Activated naive CD4-positive, alpha-beta T cell treated with anti-CD3 and anti-CD28 coated beads, Interleukin-2, amount 10 ng/mL, durations not matched to agents 7 days and 5 days (primary cell): ENCODE measurements at regions not wholly inside any gene's neighbourhood (a gene's known extent, or its start where the extent isn't known, plus 50 kb on each side); places are given as distances from the start of the nearest gene placed in this dataset.

Experiments
- CTCF ChIA-PET: fragments of 350-600 bp; sonication (Branson Sonifier 250); formaldehyde crosslinking; loops from one replicate; lab custom pipeline; 2021; ENCODE audit warnings: antibody characterized with exemption; lab: Charles Lee
- DNase-seq: peaks from one replicate; pipeline ENCODE4 v3.0.0-alpha.2; 2020
- H3K27ac Mint-ChIP-seq: one replicate; pipeline ENCODE4 v1.8.0; 2021; ENCODE audit warnings: mild to moderate bottlenecking, moderate library complexity, mixed read lengths
- H3K27me3 Mint-ChIP-seq: one replicate; pipeline ENCODE4 v1.8.0; 2021; ENCODE audit warnings: mild to moderate bottlenecking, mixed read lengths
- H3K36me3 Mint-ChIP-seq: one replicate; pipeline ENCODE4 v1.8.0; 2021; ENCODE audit warnings: mixed read lengths
- H3K4me1 Mint-ChIP-seq: one replicate; pipeline ENCODE4 v1.8.0; 2021; ENCODE audit warnings: mixed read lengths
- H3K4me3 Mint-ChIP-seq: one replicate; pipeline ENCODE4 v1.8.0; 2021; ENCODE audit warnings: mild to moderate bottlenecking, moderate library complexity, mixed read lengths
- H3K9me3 Mint-ChIP-seq: one replicate; pipeline ENCODE4 v1.8.0; 2021; ENCODE audit warnings: mixed read lengths

DNA sequence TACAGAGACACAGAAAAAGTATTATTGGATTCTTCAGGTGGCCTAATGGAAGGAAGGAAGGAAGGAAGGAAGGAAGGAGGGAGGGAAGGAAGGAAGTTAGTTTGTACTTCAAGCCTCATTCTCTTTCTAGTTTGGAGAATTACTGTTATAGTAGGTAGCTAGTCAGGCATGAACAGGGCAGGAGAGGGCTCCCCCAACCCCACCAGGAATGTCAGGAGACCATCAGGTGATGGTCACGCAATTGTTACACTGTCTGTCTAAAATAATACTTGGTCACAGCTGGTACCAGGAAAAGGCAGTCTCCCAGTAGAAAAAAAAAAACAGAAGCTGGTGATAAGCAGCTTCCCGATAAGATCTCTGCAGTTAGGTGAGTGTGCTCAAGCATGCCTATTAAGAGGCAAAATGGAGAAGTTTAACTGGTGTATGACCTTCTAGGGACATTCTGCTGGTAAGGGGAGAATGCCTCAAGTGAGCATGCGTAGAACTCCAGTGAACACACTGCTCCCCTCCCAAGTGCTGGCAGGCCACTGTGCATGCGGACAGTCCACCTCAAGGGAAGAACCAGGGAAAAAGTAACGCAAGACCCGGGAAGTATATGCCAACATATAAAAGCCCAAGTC is 358.4 kb upstream of the SOX5 start:
- Mint-ChIP-seq H3K27ac (no peak overlapping the region), H3K27me3 (no peaks in the 10 kb centered on the region), H3K36me3 (no peaks in the 10 kb centered on the region), H3K4me3 (no peak overlapping the region), H3K4me1 (no peaks in the 10 kb centered on the region), H3K9me3 (no peaks in the 10 kb centered on the region)
- CTCF ChIA-PET = no interaction called here
- no peak for DNase-seq

GRCh38 chr12:24307153-24307552 is 357.7 kb upstream of the SOX5 start:
- Mint-ChIP-seq H3K4me3 (no peak overlapping the region), H3K27ac (no peak overlapping the region), H3K36me3 (no peaks in the 10 kb centered on the region), H3K27me3 (no peaks in the 10 kb centered on the region), H3K4me1 (no peaks in the 10 kb centered on the region), H3K9me3 (no peaks in the 10 kb centered on the region)
- DNase-seq = no peak
- CTCF ChIA-PET = no interaction called here

DNA sequence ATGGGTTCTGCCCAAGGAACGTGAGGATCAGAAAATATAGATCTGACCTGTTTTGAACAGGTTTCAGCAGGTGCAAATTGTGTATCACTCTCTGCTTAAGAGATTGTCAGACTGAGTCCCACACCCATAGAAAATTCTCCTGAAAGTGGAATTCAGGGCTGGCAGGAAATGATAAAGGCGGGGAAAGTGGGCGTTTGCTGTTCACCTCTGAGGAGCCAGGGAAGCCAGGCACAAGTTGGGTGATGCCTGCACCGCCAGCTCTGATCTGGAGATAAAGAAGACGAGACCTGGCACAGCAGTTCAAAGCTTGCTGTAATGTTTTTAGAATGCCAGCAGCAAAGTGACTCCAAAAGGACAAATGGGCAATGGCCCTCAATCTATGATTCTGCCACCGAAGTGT is 356.5 kb upstream of the SOX5 start:
- no peak overlapping the region for H3K27ac Mint-ChIP-seq
- CTCF ChIA-PET = no interaction called here
- H3K9me3 Mint-ChIP-seq = no peaks in the 10 kb centered on the region
- H3K27me3 Mint-ChIP-seq = no peaks in the 10 kb centered on the region
- no peaks in the 10 kb centered on the region for H3K36me3 Mint-ChIP-seq
- DNase-seq = no peak
- H3K4me1 Mint-ChIP-seq = no peaks in the 10 kb centered on the region
- no peak overlapping the region for H3K4me3 Mint-ChIP-seq

- Mint-ChIP-seq H3K27ac (no peak overlapping the region), H3K9me3 (no peaks in the 10 kb centered on the region), H3K36me3 (no peaks in the 10 kb centered on the region), H3K4me1 (no peaks in the 10 kb centered on the region), H3K4me3 (no peak overlapping the region), H3K27me3 (no peaks in the 10 kb centered on the region)
- DNase-seq = no peak
- CTCF ChIA-PET = no interaction called here
Observed at GRCh38 chr12:24304285-24304684, 354.8 kb upstream of the SOX5 start.

DNA sequence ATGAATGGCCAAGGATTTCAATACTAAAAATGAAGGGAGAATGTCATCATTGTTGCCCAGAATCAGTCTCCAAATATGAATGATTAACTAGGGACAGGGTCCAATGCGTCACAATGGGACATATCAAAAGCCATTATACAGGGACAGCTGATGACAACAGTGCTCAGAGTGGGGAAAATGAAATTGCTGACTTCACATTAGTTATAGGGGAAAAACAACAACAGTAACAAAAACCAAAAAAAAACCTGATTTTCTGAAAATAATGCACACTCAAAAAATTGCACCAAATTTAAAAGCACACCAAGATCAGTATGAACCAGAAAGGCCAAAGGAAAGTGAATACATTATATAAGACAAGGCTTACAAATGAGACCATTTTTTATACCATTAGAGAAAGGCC is 353.2 kb upstream of the SOX5 start:
- no peak overlapping the region for H3K4me3 Mint-ChIP-seq
- H3K4me1 Mint-ChIP-seq = no peaks in the 10 kb centered on the region
- no peak for DNase-seq
- CTCF ChIA-PET = no interaction called here
- no peaks in the 10 kb centered on the region for H3K9me3 Mint-ChIP-seq
- H3K27me3 Mint-ChIP-seq = no peaks in the 10 kb centered on the region
- H3K27ac Mint-ChIP-seq = no peak overlapping the region
- no peaks in the 10 kb centered on the region for H3K36me3 Mint-ChIP-seq

- Mint-ChIP-seq H3K27me3 (no peaks in the 10 kb centered on the region), H3K4me1 (no peaks in the 10 kb centered on the region), H3K27ac (no peak overlapping the region), H3K9me3 (no peaks in the 10 kb centered on the region), H3K36me3 (no peaks in the 10 kb centered on the region), H3K4me3 (no peak overlapping the region)
- no peak for DNase-seq
- CTCF ChIA-PET = no interaction called here
Observed at GRCh38 chr12:24297516-24297915, 348.0 kb upstream of the SOX5 start.

- H3K4me1 Mint-ChIP-seq = no peaks in the 10 kb centered on the region
- no peak overlapping the region for H3K27ac Mint-ChIP-seq
- no peak for DNase-seq
- H3K27me3 Mint-ChIP-seq = no peaks in the 10 kb centered on the region
- no peak overlapping the region for H3K4me3 Mint-ChIP-seq
- CTCF ChIA-PET = no interaction called here
- H3K36me3 Mint-ChIP-seq = no peaks in the 10 kb centered on the region
- H3K9me3 Mint-ChIP-seq = no peaks in the 10 kb centered on the region
Observed at GRCh38 chr12:24293549-24293948, 344.1 kb upstream of the SOX5 start.

DNA sequence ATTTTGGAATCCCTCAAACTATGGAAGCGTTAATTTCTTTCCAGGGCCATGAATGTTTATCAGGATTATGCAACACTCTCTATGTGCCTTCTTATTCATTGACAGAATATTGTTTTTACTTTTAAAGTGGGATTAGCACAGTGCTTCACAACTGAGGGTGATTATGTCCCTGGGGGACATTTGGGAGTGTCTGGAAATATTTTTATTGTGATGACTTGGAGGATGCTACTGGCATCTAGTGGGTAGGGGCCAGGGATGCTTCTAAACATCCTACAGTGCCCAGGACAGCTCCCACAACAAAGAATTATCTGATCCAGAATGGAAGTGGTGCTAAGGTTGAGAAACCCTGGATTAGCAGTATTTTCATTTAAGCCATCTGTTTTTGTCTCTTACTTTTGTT is 338.5 kb upstream of the SOX5 start:
- no peak overlapping the region for H3K27ac Mint-ChIP-seq
- CTCF ChIA-PET = no interaction called here

GRCh38 chr12:24285448-24285847 is 336.0 kb upstream of the SOX5 start:
- no peak for DNase-seq
- no peak overlapping the region for H3K27ac Mint-ChIP-seq
- no peak overlapping the region for H3K4me3 Mint-ChIP-seq
- CTCF ChIA-PET = no interaction called here
- H3K4me1 Mint-ChIP-seq = no peaks in the 10 kb centered on the region
- H3K27me3 Mint-ChIP-seq = no peaks in the 10 kb centered on the region
- peaks cover 1% of the 10 kb centered on the region for H3K9me3 Mint-ChIP-seq
- no peaks in the 10 kb centered on the region for H3K36me3 Mint-ChIP-seq

More for the DNA sequence above, 338.5 kb upstream of the SOX5 start:
- Mint-ChIP-seq H3K4me3 (no peak overlapping the region), H3K27me3 (no peaks in the 10 kb centered on the region), H3K4me1 (no peaks in the 10 kb centered on the region), H3K9me3 (peaks cover 1% of the 10 kb centered on the region), H3K36me3 (no peaks in the 10 kb centered on the region)
- DNase-seq = no peak

- H3K9me3 Mint-ChIP-seq = peaks cover 1% of the 10 kb centered on the region
- no peaks in the 10 kb centered on the region for H3K4me1 Mint-ChIP-seq
- no peak overlapping the region for H3K4me3 Mint-ChIP-seq
- no peaks in the 10 kb centered on the region for H3K36me3 Mint-ChIP-seq
- no peaks in the 10 kb centered on the region for H3K27me3 Mint-ChIP-seq
- H3K27ac Mint-ChIP-seq = no peak overlapping the region
- CTCF ChIA-PET = no interaction called here
- no peak for DNase-seq
Observed at GRCh38 chr12:24281341-24281740, 331.9 kb upstream of the SOX5 start.

GRCh38 chr12:24280056-24280842 is 330.8 kb upstream of the SOX5 start:
- Mint-ChIP-seq H3K36me3 (no peaks in the 10 kb centered on the region), H3K4me3 (no peak overlapping the region), H3K4me1 (no peaks in the 10 kb centered on the region), H3K27ac (no peak overlapping the region), H3K9me3 (peaks cover 1% of the 10 kb centered on the region), H3K27me3 (no peaks in the 10 kb centered on the region)
- no peak for DNase-seq
- CTCF ChIA-PET = no interaction called here

DNA sequence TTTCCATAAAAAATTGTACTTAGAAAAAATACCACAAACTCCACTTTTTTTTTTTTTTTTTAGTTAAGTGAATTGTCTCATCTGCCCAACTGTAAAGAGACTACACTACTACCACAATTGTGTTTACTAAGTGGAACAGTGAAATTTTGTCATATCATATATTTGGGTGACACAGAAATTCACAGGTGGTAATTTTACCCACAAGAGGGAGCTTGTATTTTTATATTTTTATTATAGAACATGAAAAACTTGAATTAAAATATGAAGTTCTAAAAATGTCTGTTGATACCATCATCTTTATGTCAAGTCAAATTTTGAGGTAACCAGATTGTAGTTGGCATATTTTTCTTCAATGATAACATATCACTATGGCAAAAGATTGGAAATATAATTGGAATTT is 329.4 kb upstream of the SOX5 start:
- Mint-ChIP-seq H3K27ac (no peak overlapping the region), H3K4me3 (no peak overlapping the region), H3K36me3 (no peaks in the 10 kb centered on the region), H3K27me3 (no peaks in the 10 kb centered on the region), H3K9me3 (no peaks in the 10 kb centered on the region), H3K4me1 (no peaks in the 10 kb centered on the region)
- no peak for DNase-seq
- CTCF ChIA-PET = no interaction called here

GRCh38 chr12:24270965-24271364 is 321.5 kb upstream of the SOX5 start:
- Mint-ChIP-seq H3K4me1 (no peaks in the 10 kb centered on the region), H3K27me3 (no peaks in the 10 kb centered on the region)

GRCh38 chr12:24270464-24270863 is 321.0 kb upstream of the SOX5 start:
- no peak overlapping the region for H3K4me3 Mint-ChIP-seq
- no peaks in the 10 kb centered on the region for H3K27me3 Mint-ChIP-seq
- DNase-seq = no peak
- H3K4me1 Mint-ChIP-seq = no peaks in the 10 kb centered on the region
- CTCF ChIA-PET = no interaction called here
- H3K36me3 Mint-ChIP-seq = no peaks in the 10 kb centered on the region
- H3K27ac Mint-ChIP-seq = no peak overlapping the region
- H3K9me3 Mint-ChIP-seq = no peaks in the 10 kb centered on the region

More at GRCh38 chr12:24270965-24271364, 321.5 kb upstream of the SOX5 start:
- Mint-ChIP-seq H3K4me3 (no peak overlapping the region), H3K9me3 (no peaks in the 10 kb centered on the region), H3K36me3 (no peaks in the 10 kb centered on the region), H3K27ac (no peak overlapping the region)
- DNase-seq = no peak
- CTCF ChIA-PET = no interaction called here

- CTCF ChIA-PET = no interaction called here
- Mint-ChIP-seq H3K27me3 (no peaks in the 10 kb centered on the region), H3K4me1 (no peaks in the 10 kb centered on the region), H3K27ac (no peak overlapping the region), H3K9me3 (no peaks in the 10 kb centered on the region), H3K36me3 (no peaks in the 10 kb centered on the region), H3K4me3 (no peak overlapping the region)
- DNase-seq = no peak
Observed at GRCh38 chr12:24268663-24269186, 319.3 kb upstream of the SOX5 start.
